PFSK-1 (cell line): ENCODE measurements at regions not wholly inside any gene's neighbourhood (a gene's known extent, or its start where the extent isn't known, plus 50 kb on each side); places are given as distances from the start of the nearest gene placed in this dataset.

Experiments used
- FOXP2 ChIP-seq: optimal IDR thresholded peaks from 2 replicates; pipeline ENCODE3; 2011; ENCODE audit warnings: borderline replicate concordance, control low read depth, inconsistent platforms; ENCODE audit not compliant: insufficient read depth; ENCODE audit errors: extremely low read length, extremely low read depth
- POLR2AphosphoS5 ChIP-seq: IDR thresholded peaks from 2 replicates; pipeline ENCODE4 v1.6.1; 2012; ENCODE audit warnings: low read depth, mild to moderate bottlenecking, control low read depth, low read length, moderate library complexity
- SIN3A ChIP-seq: IDR thresholded peaks from 2 replicates; pipeline ENCODE4 v1.6.1; 2012; ENCODE audit warnings: mild to moderate bottlenecking, low read length, moderate library complexity, borderline replicate concordance; ENCODE audit not compliant: insufficient read depth
- TAF1 ChIP-seq: IDR thresholded peaks from 2 replicates; pipeline ENCODE4 v1.6.1; 2012; ENCODE audit warnings: low read length, control low read depth, borderline replicate concordance; ENCODE audit not compliant: insufficient read depth
- TF ChIP-seq, protein P1 (sequence below), 2 experiments: IDR thresholded peaks; 2 replicates each; pipeline versions ENCODE4 v1.6.1 to v1.8.0; 2011 to 2012; ENCODE audit warnings: low read depth in 2 of 2, low read length in 2 of 2, control low read depth in 1 of 2, inconsistent platforms in 1 of 2, mild to moderate bottlenecking in 1 of 2, moderate library complexity in 1 of 2; ENCODE audit not compliant: insufficient read depth in 1 of 2

- TF ChIP-seq FOXP2, result no peak
- TF ChIP-seq, protein P1, sequence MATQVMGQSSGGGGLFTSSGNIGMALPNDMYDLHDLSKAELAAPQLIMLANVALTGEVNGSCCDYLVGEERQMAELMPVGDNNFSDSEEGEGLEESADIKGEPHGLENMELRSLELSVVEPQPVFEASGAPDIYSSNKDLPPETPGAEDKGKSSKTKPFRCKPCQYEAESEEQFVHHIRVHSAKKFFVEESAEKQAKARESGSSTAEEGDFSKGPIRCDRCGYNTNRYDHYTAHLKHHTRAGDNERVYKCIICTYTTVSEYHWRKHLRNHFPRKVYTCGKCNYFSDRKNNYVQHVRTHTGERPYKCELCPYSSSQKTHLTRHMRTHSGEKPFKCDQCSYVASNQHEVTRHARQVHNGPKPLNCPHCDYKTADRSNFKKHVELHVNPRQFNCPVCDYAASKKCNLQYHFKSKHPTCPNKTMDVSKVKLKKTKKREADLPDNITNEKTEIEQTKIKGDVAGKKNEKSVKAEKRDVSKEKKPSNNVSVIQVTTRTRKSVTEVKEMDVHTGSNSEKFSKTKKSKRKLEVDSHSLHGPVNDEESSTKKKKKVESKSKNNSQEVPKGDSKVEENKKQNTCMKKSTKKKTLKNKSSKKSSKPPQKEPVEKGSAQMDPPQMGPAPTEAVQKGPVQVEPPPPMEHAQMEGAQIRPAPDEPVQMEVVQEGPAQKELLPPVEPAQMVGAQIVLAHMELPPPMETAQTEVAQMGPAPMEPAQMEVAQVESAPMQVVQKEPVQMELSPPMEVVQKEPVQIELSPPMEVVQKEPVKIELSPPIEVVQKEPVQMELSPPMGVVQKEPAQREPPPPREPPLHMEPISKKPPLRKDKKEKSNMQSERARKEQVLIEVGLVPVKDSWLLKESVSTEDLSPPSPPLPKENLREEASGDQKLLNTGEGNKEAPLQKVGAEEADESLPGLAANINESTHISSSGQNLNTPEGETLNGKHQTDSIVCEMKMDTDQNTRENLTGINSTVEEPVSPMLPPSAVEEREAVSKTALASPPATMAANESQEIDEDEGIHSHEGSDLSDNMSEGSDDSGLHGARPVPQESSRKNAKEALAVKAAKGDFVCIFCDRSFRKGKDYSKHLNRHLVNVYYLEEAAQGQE (IDR thresholded peaks at IDR 0.05; ENCODE audit: insufficient read depth in 1 of 2, low read depth in 2 of 2, low read length in 2 of 2), result no peak
- no peak for TF ChIP-seq TAF1
- TF ChIP-seq SIN3A, result no peak
- no peak for TF ChIP-seq POLR2AphosphoS5
Measured at GRCh38 chr9:573691-574410, 267.6 kb upstream of the DMRT1 start.

DNA sequence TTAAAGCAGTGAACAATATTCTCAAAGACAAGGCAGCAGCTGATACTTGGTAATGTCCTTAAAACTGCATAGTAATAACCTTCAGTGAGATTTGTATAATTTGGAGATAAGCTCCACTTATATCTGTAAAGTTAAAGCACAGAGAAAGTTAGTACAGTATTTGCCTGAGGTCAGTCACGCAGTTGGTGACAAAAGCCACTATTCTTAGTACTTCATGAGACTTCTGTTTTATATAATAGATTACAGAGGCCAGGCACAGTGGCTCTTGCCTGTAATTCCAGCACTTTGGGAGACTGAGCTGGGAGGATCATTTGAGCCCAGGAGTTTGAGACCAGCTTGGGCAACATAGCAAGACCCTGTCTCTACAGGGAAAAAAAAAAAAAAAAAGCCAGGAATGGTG, 266.4 kb upstream of the DMRT1 start:
- TF ChIP-seq FOXP2 (no peak), TAF1 (no peak), POLR2AphosphoS5 (no peak), SIN3A (no peak)
- TF ChIP-seq, protein P1 (IDR thresholded peaks at IDR 0.05; ENCODE audit: insufficient read depth in 1 of 2, low read depth in 2 of 2, low read length in 2 of 2), result no peak

- no peak for TF ChIP-seq SIN3A
- no peak for TF ChIP-seq POLR2AphosphoS5
- TF ChIP-seq, protein P1 (IDR thresholded peaks at IDR 0.05; ENCODE audit: insufficient read depth in 1 of 2, low read depth in 2 of 2, low read length in 2 of 2), result no peak
- TF ChIP-seq TAF1, result no peak
- no peak for TF ChIP-seq FOXP2
Measured at GRCh38 chr9:580652-581342, 260.7 kb upstream of the DMRT1 start.

GRCh38 chr9:581673-582497, 259.6 kb upstream of the DMRT1 start:
- TF ChIP-seq, protein P1 (IDR thresholded peaks at IDR 0.05; ENCODE audit: insufficient read depth in 1 of 2, low read depth in 2 of 2, low read length in 2 of 2), result no peak
- TF ChIP-seq TAF1 (no peak), SIN3A (no peak), POLR2AphosphoS5 (no peak), FOXP2 (no peak)
